Myocyte (in vitro differentiated cells): ENCODE measurements at regions not wholly inside any gene's neighbourhood (a gene's known extent, or its start where the extent isn't known, plus 50 kb on each side); places are given as distances from the start of the nearest gene placed in this dataset.
A peak's percentile ranks its signal among the peaks of the same experiment; 100 is the strongest.
"Not testable (repeated sequence)": the region's sequence is repeated elsewhere in the genome, so short reads cannot be mapped to it uniquely, and the experiment has no call there.

ENCODE experiments used
- DNase-seq: peaks from one replicate; pipeline ENCODE4 v3.0.0-alpha.2; 2012; ENCODE audit warnings: low read depth

- peak; percentile 16 for DNase-seq
These were observed 157.2 kb upstream of the CARMIL1 start for GRCh38 chr6:25122001-25122400.

GRCh38 chr6:25122622-25123237 is 156.4 kb upstream of the CARMIL1 start:
- no peak for DNase-seq

- DNase-seq = no peak
These were observed 154.9 kb upstream of the CARMIL1 start for GRCh38 chr6:25124216-25124715.

- no peak for DNase-seq
These were observed 153.4 kb upstream of the CARMIL1 start for GRCh38 chr6:25125736-25126135.

- no peak for DNase-seq
These were observed 151.9 kb upstream of the CARMIL1 start for GRCh38 chr6:25127076-25127837.

GRCh38 chr6:25130518-25130917 is 148.7 kb upstream of the CARMIL1 start:
- peak; percentile 3 for DNase-seq

GRCh38 chr6:25132934-25133333 is 146.2 kb upstream of the CARMIL1 start:
- no peak for DNase-seq

GRCh38 chr6:25133568-25133967 is 145.6 kb upstream of the CARMIL1 start:
- no peak for DNase-seq

GRCh38 chr6:25136854-25137253 is 142.3 kb upstream of the CARMIL1 start:
- DNase-seq = no peak

GRCh38 chr6:25137480-25137879 is 141.7 kb upstream of the CARMIL1 start:
- DNase-seq = peak; percentile 14

GRCh38 chr6:25137916-25138232 is 141.3 kb upstream of the CARMIL1 start:
- no peak for DNase-seq

- DNase-seq = peak; percentile 75
These were observed 140.8 kb upstream of the CARMIL1 start for GRCh38 chr6:25138233-25138933.

GRCh38 chr6:25138934-25139415 is 140.2 kb upstream of the CARMIL1 start:
- peak; percentile 36 for DNase-seq

GRCh38 chr6:25139608-25140007 is 139.6 kb upstream of the CARMIL1 start:
- DNase-seq = not testable (repeated sequence)

- DNase-seq = no peak
These were observed 136.7 kb upstream of the CARMIL1 start for GRCh38 chr6:25142506-25142905.

GRCh38 chr6:25144919-25145318 is 134.3 kb upstream of the CARMIL1 start:
- DNase-seq = no peak

- no peak for DNase-seq
These were observed 132.0 kb upstream of the CARMIL1 start for GRCh38 chr6:25147223-25147622.

GRCh38 chr6:25150031-25150430 is 129.1 kb upstream of the CARMIL1 start:
- no peak for DNase-seq

GRCh38 chr6:25150863-25151262 is 128.3 kb upstream of the CARMIL1 start:
- no peak for DNase-seq

GRCh38 chr6:25153079-25153478 is 126.1 kb upstream of the CARMIL1 start:
- DNase-seq = no peak

GRCh38 chr6:25154034-25154596 is 125.1 kb upstream of the CARMIL1 start:
- DNase-seq = no peak

- DNase-seq = no peak
These were observed 124.0 kb upstream of the CARMIL1 start for GRCh38 chr6:25155211-25155610.
